K562 (cell line): ENCODE measurements at regions not wholly inside any gene's neighbourhood (a gene's known extent, or its start where the extent isn't known, plus 50 kb on each side); places are given as distances from the start of the nearest gene placed in this dataset.

Experiments used
- ATAC-seq: fragments of 200-7000 bp; cut with Tn5 transposase; 3 replicates; pipeline ENCODE4 v1.9.1; 2020; ENCODE audit warnings: moderate library complexity
- BruUV-seq: library from RNA; stranded (reverse); fragments of 400-500 nt; replicated peaks from 2 replicates; lab custom pipeline; 2021; lab: Mats Ljungman, UMichigan
- CTCF ChIA-PET: fragments of 300-600 bp; formaldehyde crosslinking; extraction: SDS; loops from one replicate; lab custom pipeline; 2021; ENCODE audit warnings: low intra/inter-chr PET ratio; lab: Yijun Ruan, JAX
- POLR2A ChIA-PET: fragments of 300-600, 350-650 bp; sonication (Branson Sonifier 250); formaldehyde crosslinking; extraction: SDS; loops from one replicate; lab custom pipeline; 2021; ENCODE audit warnings: antibody characterized with exemption, inconsistent platforms; lab: Yijun Ruan, JAX
- DNase-seq, 4 experiments: peaks; one replicate each; pipeline versions ENCODE4 v3.0.0 to v3.0.0-alpha.2; 2011 to 2018; ENCODE audit warnings: low spot score in 3 of 4, mixed read lengths in 3 of 4; ENCODE audit errors: extremely low read depth in 1 of 4
- FAIRE-seq: peaks from 2 replicates; lab custom pipeline; 2011; peaks lifted over from hg19 to GRCh38; lab: Jason Lieb, UNC
- H2AFZ ChIP-seq: 2 replicates; pipeline ENCODE4 v1.6.0; 2011; ENCODE audit warnings: low read depth, low read length, control low read depth, inconsistent platforms
- H3K27ac ChIP-seq: fragments of 200-600 bp; 3 replicates; pipeline ENCODE4 v1.8.0; 2011; ENCODE audit warnings: low read depth, mild to moderate bottlenecking, control low read depth, inconsistent platforms, low read length, moderate library complexity, mixed read lengths; ENCODE audit errors: extremely low read depth
- H3K27me3 ChIP-seq, 2 experiments: fragments of 300-600 bp in 1 of 2; 2 replicates in 1 of 2; 3 replicates in 1 of 2; pipeline versions ENCODE4 v1.6.0 to v1.8.0; 2011; ENCODE audit warnings: inconsistent platforms in 2 of 2, low read length in 2 of 2, mild to moderate bottlenecking in 1 of 2, mixed read lengths in 1 of 2, moderate library complexity in 1 of 2; ENCODE audit not compliant: control insufficient read depth in 2 of 2, insufficient read depth in 2 of 2
- H3K36me3 ChIP-seq: fragments of 300-600 bp; 3 replicates; pipeline ENCODE4 v1.8.0; 2011; ENCODE audit warnings: mild to moderate bottlenecking, low read length, inconsistent platforms; ENCODE audit not compliant: control insufficient read depth, insufficient read depth
- H3K4me1 ChIP-seq, 2 experiments: fragments of 200-600 bp in 1 of 2; replicated peaks in 1 of 2; 2 replicates in 1 of 2; 3 replicates in 1 of 2; pipeline versions ENCODE4 v1.5.1 to v1.8.0; 2011; ENCODE audit warnings: inconsistent platforms in 2 of 2, low read length in 2 of 2, mild to moderate bottlenecking in 1 of 2, mixed read lengths in 1 of 2, moderate library complexity in 1 of 2; ENCODE audit not compliant: control insufficient read depth in 2 of 2, insufficient read depth in 2 of 2
- H3K4me2 ChIP-seq: 2 replicates; pipeline ENCODE4 v1.6.1; 2011; ENCODE audit warnings: low read length, control low read depth, inconsistent platforms, mixed read lengths; ENCODE audit not compliant: insufficient read depth
- H3K4me3 ChIP-seq: fragments of 200-600 bp; sonication (generic), shearing (Covaris generic); 2 replicates; pipeline ENCODE4 v1.5.1; 2016; ENCODE audit warnings: control low read depth, inconsistent platforms
- H3K79me2 ChIP-seq: fragments of 200-600 bp; 3 replicates; pipeline ENCODE4 v1.8.0; 2011; ENCODE audit warnings: low read length, inconsistent platforms; ENCODE audit not compliant: control insufficient read depth, insufficient read depth
- H3K9ac ChIP-seq, 2 experiments: 2 replicates each; pipeline versions ENCODE4 v1.6.0 to v1.6.1; 2011; ENCODE audit warnings: low read depth in 2 of 2, low read length in 2 of 2, control low read depth in 1 of 2, inconsistent platforms in 1 of 2, mild to moderate bottlenecking in 1 of 2, mixed read lengths in 1 of 2; ENCODE audit not compliant: insufficient read depth in 1 of 2
- H3K9me1 ChIP-seq: one replicate; pipeline ENCODE4 v1.6.0; 2011; ENCODE audit warnings: inconsistent platforms, mild to moderate bottlenecking, low read length, moderate library complexity; ENCODE audit not compliant: control insufficient read depth, insufficient read depth
- H3K9me3 ChIP-seq: replicated peaks from 2 replicates; pipeline ENCODE4 v1.5.1; 2011; ENCODE audit warnings: low read depth, low read length, inconsistent platforms; ENCODE audit not compliant: control insufficient read depth, insufficient read depth
- H4K20me1 ChIP-seq: replicated peaks from 2 replicates; pipeline ENCODE4 v1.6.1; 2011; ENCODE audit warnings: low read length, inconsistent platforms, mixed read lengths; ENCODE audit not compliant: control insufficient read depth, insufficient read depth
- BHLHE40 ChIP-seq: IDR thresholded peaks from 2 replicates; pipeline ENCODE4 v1.6.1; 2011; ENCODE audit warnings: low read length, improper control_type of control experiment
- CEBPG ChIP-seq, 3 experiments: fragments of 200-800 bp in 1 of 3; sonication (Bioruptor generic) in 1 of 3; sonication (generic) in 1 of 3; formaldehyde crosslinking in 1 of 3; IDR thresholded peaks in 2 of 3; conservative IDR thresholded peaks in 1 of 3; 2 replicates each; pipeline versions ENCODE4 v1.6.1 to v1.8.0; 2016 to 2022; ENCODE audit warnings: missing compliant biosample characterization in 2 of 3, missing genetic modification characterization in 2 of 3, mild to moderate bottlenecking in 1 of 3, missing genetic modification reagents in 1 of 3
- FOS ChIP-seq: IDR thresholded peaks from 3 replicates; pipeline ENCODE4 v1.6.1; 2011; ENCODE audit not compliant: insufficient read length; ENCODE audit errors: extremely low read depth
- GABPB1 ChIP-seq: sonication (generic); formaldehyde crosslinking; IDR thresholded peaks from 2 replicates; pipeline ENCODE4 v1.8.0; 2022; ENCODE audit warnings: mild to moderate bottlenecking, missing genetic modification reagents
- HES1 ChIP-seq: fragments of 450-650 bp; IDR thresholded peaks from 2 replicates; pipeline ENCODE4 v1.6.1; 2016; ENCODE audit warnings: low read depth, mild to moderate bottlenecking, moderate library complexity
- HLTF ChIP-seq: fragments of 450-650 bp; IDR thresholded peaks from 2 replicates; pipeline ENCODE4 v1.6.1; 2016
- HMBOX1 ChIP-seq: sonication (generic); IDR thresholded peaks from 2 replicates; pipeline ENCODE4 v1.6.1; 2016
- HMG20A ChIP-seq: fragments of 450-650 bp; formaldehyde crosslinking; conservative IDR thresholded peaks from 2 replicates; pipeline ENCODE4 v1.4.0; 2020; ENCODE audit warnings: mild to moderate bottlenecking, mixed read lengths
- RERE ChIP-seq: sonication (generic); formaldehyde crosslinking; IDR thresholded peaks from 2 replicates; pipeline ENCODE4 v1.8.0; 2023; ENCODE audit warnings: missing genetic modification reagents, mild to moderate bottlenecking, borderline replicate concordance
- ZC3H11A ChIP-seq: IDR thresholded peaks from 2 replicates; pipeline ENCODE4 v1.6.1; 2012; ENCODE audit warnings: low read depth, low read length, improper control_type of control experiment
- ZFP36 ChIP-seq: fragments of 150-350 bp; IDR thresholded peaks from 2 replicates; pipeline ENCODE4 v1.6.1; 2018; ENCODE audit warnings: low read length, low read depth; ENCODE audit not compliant: partially characterized antibody
- ZKSCAN3 ChIP-seq: fragments of 250-450 bp; sonication (Bioruptor Pico); IDR thresholded peaks from 2 replicates; pipeline ENCODE4 v1.4.0; 2020
- ZNF518B ChIP-seq: fragments of 250-450 bp; sonication (Bioruptor Pico); IDR thresholded peaks from 2 replicates; pipeline ENCODE4 v1.5.0; 2021; ENCODE audit warnings: mild to moderate bottlenecking, moderate library complexity
- WGBS: fragments of 100-300 bp; shearing (Covaris generic); methylation state at CpG from one replicate; pipeline ENCODE4 v1.1.6; 2016; ENCODE audit warnings: low coverage, mixed read lengths; ENCODE audit not compliant: insufficient coverage; ENCODE audit errors: missing lambda C conversion rate; 5-methylcytosine and 5-hydroxymethylcytosine counted together
- in situ Hi-C: fragments of 300-500 bp; cut with MboI; formaldehyde crosslinking; loops from 4 replicates; pipeline ENCODE4 v1.15.0; 2018; ENCODE audit warnings: inconsistent platforms, mixed read lengths
- intact Hi-C: fragments of 100-400 bp; cut with micrococcal nuclease; formaldehyde crosslinking; loops from 2 replicates; pipeline ENCODE4 v1.14.2; 2022

- H3K4me3 ChIP-seq = no peak overlapping the region
- DNase-seq = no peak
- BruUV-seq = no TSS peak
- POLR2A ChIA-PET = interaction anchor here (0.6 kb wide), 1 partner anchor 335 kb away, joined by 3 read pairs; no protein-coding TSS in a partner anchor
- in situ Hi-C loops (no loop called here), intact Hi-C loops (no loop called here)
- no peaks in the 10 kb centered on the region for H3K79me2 ChIP-seq
- no peak overlapping the region for H3K4me2 ChIP-seq
- no peaks in the 10 kb centered on the region for H3K9me1 ChIP-seq
- CTCF ChIA-PET = no interaction called here
- H2AFZ ChIP-seq = no peak overlapping the region
- 0% methylated on average over 3 of the region's 3 CpGs for WGBS
- no peaks in the 10 kb centered on the region for H3K9me3 ChIP-seq
- no peaks in the 10 kb centered on the region for H3K4me1 ChIP-seq
- H3K27me3 ChIP-seq = no peaks in the 10 kb centered on the region
- H3K9ac ChIP-seq = no peak overlapping the region
- ATAC-seq = no peak
- no peaks in the 10 kb centered on the region for H4K20me1 ChIP-seq
- no peaks in the 10 kb centered on the region for H3K36me3 ChIP-seq
- FAIRE-seq = no peak
- H3K27ac ChIP-seq = no peak overlapping the region
- no peak for TF ChIP-seq HLTF
- no peak for TF ChIP-seq GABPB1 (CRISPR knock-in tag)
- TF ChIP-seq ZKSCAN3 = no peak
- no peak for TF ChIP-seq HMG20A (CRISPR knock-in tag)
- no peak for TF ChIP-seq HES1
- no peak for TF ChIP-seq RERE (CRISPR knock-in tag)
- TF ChIP-seq FOS = no peak
- TF ChIP-seq HMBOX1 = no peak
- no peak for TF ChIP-seq CEBPG (CRISPR knock-in tag; IDR thresholded peaks at IDR 0.05)
- no peak for TF ChIP-seq CEBPG (tag; conservative IDR thresholded peaks at IDR 0.05 in 1 of 2, IDR thresholded peaks at IDR 0.05 in 1 of 2)
- TF ChIP-seq ZFP36 = no peak
- TF ChIP-seq BHLHE40 = no peak
- TF ChIP-seq ZNF518B (CRISPR knock-in tag) = no peak
- TF ChIP-seq ZC3H11A = no peak
These were observed 121.1 kb upstream of the SEMA6A start for GRCh38 chr5:116695681-116696080.
